ENCODE measurements at regions not wholly inside any gene's neighbourhood (a gene's known extent, or its start where the extent isn't known, plus 50 kb on each side); places are given as distances from the start of the nearest gene placed in this dataset.
"Not testable (repeated sequence)": the region's sequence is repeated elsewhere in the genome, so short reads cannot be mapped to it uniquely, and the experiment has no call there.

DNA sequence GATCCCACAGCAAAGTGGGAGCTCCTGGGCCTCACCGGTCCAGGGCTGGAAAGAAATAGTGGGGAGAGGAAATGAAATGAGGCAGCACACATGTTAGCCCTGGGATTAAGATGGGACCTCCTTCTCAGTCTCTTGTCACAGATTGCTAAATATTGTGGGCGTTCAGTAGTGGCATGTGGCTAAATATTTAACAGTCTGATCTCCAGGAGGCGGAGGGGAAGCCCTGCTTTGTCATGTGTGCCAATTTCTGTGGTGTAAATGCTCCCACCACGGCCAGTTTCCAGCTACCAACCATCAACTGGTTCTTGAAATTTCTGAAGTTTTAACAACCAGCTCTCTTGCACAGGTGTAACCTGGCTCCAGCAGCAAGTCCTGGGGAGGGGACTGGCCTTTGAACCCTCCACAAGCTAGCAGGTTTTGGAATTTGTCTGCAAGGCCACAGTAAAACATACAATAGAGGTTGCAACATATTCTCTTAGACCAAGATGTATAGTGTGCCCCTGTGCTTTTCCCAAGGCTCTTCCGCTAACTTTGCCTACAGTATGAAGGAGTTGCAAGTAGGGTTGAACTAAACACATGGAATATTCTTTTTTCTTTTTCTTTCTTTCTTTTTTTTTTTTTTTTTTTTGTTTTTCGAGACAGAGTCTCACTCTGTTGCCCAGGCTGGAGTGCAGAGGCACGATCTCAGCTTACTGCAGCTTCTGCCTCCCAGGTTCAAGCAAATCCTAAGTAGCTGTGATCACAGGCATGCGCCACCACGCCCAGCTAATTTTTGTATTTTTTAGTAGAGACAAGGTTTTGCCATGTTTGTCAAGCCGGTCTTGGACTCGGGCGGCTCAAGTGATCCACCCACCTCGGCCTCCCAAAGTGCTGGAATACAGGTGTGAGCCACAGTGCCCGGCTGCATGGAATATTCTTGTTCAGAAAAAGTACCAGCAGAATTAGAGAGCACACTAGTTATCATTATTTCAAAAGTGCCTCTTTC, 103.1 kb upstream of the PCBD1 start:
- DNase-seq: no peak

GRCh38 chr10:70992436-70992835, 104.1 kb upstream of the PCBD1 start:
- no peak for DNase-seq

GRCh38 chr10:70993051-70993450, 104.7 kb upstream of the PCBD1 start:
- no peak for DNase-seq

DNA sequence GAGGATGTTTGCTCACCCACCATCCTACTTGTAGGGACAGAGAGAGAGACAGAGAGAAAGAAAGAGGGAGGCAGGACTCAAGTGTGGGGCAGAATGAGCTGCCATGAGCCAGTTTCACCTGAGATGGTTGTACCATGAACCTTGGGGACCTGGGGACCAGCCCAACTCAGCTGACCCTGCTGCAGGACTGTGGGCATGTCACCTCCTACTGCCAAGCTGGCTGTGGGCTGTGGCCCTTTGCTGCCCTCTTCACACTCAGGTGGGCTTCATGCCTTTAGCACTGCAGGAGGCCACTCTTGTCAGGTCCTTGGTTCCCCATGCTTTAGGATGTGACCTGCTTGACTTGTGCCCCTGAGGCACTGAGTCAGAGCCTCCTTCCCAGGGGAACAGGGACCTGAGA, 108.2 kb upstream of the PCBD1 start:
- DNase-seq: no peak

- no peak for DNase-seq
These were observed 108.9 kb upstream of the PCBD1 start for GRCh38 chr10:70997236-70997635.

DNA sequence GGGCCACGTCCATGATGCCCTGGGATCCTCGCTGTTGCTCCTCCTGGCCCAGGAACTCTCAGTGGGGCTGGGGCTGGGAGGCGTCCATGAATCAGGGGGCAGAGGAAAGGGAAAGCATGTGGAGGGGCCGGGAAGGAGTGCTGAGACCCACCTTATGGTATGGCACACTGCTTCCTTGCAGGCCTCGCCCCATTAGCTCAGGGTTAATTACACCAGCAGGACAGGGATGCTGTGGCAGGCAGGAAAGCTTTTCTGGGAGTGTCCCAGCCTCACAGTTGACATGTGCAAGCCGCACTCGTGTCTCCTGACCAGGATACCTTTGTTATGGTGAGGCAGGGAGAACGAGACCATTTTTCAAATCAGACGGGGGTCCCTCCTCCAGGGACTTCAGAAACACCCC, 109.7 kb upstream of the PCBD1 start:
- DNase-seq: no peak

GRCh38 chr10:71001470-71001869, 113.1 kb upstream of the PCBD1 start:
- no peak for DNase-seq

GRCh38 chr10:71004176-71005075, 116.1 kb upstream of the PCBD1 start:
- DNase-seq: no peak

DNA sequence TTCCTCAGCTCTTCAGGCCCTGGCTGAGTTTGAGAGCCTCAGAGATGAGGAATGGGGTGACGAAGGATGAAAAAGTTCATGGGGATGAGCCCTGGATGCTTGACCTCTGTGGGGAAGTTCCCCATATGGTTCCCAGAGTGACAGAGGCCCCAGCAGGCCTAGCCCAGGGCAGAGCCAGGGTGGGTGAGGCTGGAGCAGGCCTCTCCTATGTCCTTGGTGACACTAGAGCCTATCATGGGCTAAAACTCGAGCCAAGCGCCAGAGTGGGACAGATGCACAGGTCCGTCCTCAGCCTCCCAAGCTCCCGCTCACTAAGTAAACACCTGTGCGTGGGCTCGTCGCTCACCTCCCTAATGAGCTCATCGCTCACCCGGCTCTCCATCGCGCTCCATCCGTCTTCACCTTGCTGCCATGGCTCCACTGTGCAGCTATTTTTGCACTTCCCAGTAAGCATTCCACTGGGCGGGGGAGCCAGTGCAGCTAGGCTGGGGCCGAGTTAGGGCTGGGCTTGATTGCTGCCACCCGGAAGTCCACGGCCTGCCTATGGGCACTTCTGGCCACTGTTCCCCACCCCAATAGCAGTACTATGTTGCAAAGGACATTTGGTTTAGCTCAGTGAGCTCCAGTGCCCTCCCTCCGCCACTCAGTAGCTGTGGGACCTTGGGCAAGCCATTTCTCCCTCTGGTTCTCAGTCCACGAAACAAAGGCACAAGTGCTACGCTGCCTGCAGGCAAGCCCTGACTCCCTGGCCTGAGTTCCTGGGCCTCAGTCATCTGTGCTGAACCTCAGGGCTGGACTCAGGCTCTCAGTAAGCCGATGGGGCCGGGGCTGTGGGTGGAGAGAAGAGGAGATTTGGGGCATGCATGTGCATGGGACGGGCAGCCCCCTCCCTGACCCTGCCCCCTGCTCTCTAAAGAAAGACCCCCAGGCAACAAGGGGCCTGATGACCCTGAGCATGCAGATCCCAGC, 117.3 kb upstream of the PCBD1 start:
- no peak for DNase-seq

DNA sequence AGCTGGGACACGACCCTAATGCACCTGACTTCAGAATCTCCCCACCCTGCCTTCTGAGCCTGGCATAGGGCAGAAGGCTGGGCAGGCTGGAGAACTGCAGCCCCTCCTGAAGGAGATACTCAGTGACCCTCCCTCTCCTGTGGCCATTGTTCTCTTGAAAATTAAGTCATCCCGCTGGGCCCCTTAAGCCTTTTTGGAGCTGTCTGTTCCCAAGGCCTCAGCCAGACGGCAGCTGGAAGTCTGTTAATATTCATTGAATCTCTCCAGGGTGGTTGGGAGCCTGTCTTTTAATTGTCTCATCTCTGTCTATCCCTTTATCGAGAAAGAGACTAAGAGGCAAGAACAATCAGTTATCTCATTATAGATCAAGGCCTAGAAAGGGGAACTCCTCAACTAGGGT, 118.1 kb upstream of the PCBD1 start:
- DNase-seq: no peak

GRCh38 chr10:71007516-71007915, 119.2 kb upstream of the PCBD1 start:
- DNase-seq: no peak

GRCh38 chr10:71008150-71008549, 119.8 kb upstream of the PCBD1 start:
- no peak for DNase-seq

DNA sequence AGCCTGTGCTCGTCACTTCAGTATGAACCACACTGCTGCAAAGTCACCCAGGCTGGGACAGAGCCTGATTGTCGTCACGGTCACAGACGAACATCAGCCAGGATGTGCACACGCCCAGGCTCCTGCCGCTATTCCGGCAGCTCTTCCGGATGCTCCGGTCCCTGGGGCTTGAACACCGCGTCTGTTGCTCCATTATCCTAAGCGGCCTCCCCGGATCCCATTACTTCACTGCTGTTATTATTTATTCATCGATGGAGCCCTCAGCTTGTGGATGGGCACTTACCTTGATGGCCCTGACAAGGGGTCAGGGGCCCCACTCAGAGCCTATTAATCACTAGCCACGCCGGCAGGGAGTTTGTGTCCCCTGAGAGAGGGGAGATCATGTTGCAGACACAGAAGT, 120.8 kb upstream of the PCBD1 start:
- no peak for DNase-seq

DNA sequence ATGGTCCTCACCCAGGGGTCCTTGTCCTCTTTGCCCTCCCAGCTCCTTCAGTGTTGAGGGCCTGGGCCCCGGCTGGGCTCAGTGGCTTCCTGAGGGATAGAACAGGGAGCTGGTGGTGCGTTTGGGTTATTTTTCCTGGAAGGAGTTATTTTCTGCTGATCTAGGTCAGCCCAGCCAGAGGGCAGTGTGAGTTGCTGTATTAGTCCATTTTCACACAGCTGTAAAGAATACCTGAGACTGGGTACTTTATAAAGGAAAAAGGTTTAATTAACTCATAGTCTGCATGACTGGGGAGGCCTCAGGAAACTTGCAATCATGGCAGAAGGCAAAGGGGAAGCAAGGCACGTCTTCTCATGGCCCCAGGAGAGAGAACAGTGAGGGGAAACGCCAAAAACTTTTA, 122.4 kb upstream of the PCBD1 start:
- no peak for DNase-seq

DNA sequence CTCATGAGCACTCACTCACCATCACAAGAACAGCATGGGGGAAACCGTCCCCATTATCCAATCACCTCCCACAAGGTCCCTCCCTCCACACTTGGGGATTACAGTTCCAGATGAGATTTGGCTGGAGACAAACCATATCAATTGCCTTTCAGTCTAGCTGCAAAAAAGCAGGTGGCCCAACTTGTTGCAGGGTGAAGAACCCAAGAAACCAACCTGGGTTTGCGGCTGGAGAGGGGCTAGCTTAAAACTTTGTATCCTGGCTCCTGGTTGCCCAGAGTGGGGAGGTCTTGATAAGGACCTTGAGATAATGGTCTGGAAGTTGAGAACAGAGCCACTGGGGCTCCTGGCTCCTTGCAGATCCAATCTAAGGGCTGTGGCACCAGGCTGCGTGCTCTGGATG, 122.8 kb upstream of the PCBD1 start:
- no peak for DNase-seq

DNA sequence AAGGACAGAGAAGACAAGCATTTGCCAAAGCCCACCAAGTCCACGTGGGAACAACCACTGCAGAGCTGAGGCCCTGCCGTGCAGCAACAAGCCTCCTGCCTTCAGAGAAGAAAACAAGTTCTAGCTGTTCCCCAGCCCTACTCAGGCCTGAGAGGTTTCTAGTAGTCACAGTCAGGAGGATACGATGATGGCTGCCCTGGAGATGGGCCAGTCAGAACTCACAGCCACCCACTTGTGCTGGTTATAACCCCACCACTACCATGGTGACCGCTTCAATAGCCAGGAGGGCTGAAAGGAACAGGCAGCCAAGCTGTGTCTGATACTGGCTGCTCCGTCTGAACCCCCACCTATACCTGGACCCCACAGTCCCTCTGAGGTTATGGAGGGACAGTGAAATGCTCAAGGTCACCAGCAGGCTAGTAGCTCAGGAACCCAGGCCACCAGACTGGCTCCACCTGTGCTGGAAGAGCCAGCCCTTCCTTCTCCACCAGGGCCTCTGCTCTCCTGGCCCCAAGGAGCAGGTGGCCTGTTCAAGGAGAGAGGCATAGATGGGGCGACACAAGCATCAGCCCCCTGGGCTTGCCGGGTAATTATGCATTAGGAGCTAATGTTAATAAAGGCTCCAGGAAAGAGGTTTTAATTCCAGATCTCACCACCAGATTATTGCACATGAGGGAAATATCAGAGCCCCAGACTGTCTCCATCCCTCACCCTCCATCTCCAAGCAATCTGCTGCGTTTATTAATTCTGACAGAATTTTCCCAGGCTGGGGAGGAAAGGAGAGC, 125.8 kb upstream of the PCBD1 start:
- DNase-seq: no peak

DNA sequence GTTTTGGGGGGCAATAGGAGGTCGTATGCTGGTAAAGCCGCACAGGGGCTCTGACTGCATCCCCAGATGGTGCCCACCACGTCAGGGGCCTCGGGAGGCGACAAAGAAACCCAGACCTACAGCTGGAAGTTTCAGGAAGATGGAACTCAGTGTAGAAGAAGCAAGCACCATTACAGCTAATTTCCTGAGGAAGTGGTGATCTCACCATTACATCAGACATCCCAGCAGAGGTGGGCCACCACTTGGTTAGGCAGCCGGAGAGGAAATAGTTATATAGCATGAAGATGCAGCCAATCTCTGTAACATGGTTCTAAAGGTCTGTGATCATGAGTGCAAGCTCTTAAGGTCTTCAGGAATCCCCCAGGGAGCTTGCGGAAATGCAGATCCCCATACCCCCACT, 127.3 kb upstream of the PCBD1 start:
- DNase-seq: no peak

DNA sequence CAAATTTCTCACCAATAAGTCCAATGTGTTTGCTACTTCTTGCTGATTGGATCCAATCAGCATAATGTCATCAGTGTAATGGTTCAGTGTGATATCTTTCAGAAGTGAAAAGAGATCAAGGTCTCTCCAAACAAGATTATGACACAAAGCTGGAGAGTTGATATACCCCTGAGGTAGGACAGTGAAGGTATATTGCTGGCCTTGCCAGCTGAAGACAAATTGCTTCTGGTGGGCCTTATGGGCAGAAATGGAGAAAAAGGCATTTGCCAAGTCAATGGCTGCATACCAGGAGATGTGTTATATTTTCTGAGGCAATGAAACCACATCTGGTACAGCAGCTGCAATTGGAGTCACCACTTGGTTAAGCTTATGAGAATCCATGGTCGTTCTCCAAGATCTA, 131.7 kb upstream of the PCBD1 start:
- not testable (repeated sequence) for DNase-seq

- no peak for DNase-seq
These were observed 133.0 kb upstream of the PCBD1 start for GRCh38 chr10:71021402-71021801.

GRCh38 chr10:71023704-71024283, 135.4 kb upstream of the PCBD1 start:
- no peak for DNase-seq

GRCh38 chr10:71024490-71024889, 136.1 kb upstream of the PCBD1 start:
- no peak for DNase-seq
